GM18502 (cell line): ENCODE measurements at regions not wholly inside any gene's neighbourhood (a gene's known extent, or its start where the extent isn't known, plus 50 kb on each side); places are given as distances from the start of the nearest gene placed in this dataset.

ENCODE experiments used
- ATAC-seq: cut with Tn5 transposase; IDR thresholded peaks from one replicate; pipeline ENCODE4 v1.9.1; 2021; ENCODE audit warnings: mild to moderate bottlenecking; ENCODE audit not compliant: unreplicated experiment, poor library complexity

DNA sequence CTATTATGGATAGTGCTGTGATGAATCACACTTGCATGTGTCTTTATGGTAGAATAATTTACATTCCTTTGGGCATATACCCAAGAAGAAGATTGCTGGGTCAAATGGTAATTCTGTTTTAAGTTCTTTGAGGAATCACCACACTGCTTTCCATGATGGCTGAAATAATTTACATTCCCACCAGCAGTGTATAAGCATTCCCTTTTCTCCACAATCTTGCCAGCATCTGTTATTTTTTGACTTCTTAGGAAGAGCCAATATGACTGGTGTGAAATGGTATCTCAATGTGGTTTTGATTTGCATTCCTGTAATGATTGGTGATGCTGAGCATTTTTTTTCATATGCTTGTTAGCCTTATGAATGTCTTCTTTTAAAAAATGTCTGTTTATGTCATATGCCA is 1120.2 kb downstream of the ARAP2 start:
- no peak for ATAC-seq

DNA sequence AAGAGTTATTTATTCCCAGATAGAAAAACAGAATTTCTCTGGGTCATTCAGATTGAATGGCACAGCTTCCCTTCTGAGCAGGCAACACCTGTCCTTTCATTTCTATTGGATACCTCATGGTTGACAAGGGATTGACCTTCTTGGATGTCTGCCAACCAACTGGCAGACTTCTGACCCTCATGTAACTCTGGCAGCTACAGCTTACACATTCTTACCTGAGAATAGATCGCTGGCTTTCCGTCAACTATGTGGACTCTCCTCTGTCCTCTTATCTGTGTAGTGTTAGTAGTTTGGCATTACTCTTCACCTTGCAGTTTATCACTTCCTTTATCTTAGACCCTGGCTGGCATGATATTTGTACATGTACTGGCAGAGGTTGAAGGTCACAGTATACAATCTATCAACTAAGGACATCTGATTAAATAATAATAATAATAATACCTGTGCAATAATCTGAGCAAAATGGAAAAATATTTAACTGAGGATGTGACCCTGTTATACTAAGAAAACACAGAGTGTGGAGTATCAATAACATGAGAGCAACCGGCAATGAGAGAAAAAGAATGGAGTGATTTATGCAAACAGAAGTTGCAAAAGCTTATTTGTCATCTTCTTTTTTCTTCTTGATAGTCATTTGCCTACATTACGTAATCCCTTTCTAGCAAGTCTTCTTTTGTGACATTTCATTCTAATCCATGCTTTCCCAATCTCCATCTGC is 1118.2 kb downstream of the ARAP2 start:
- ATAC-seq = no peak

GRCh38 chr4:35138449-35138848 is 1105.9 kb downstream of the ARAP2 start:
- ATAC-seq = no peak

- no peak for ATAC-seq
These were observed 1096.6 kb downstream of the ARAP2 start for GRCh38 chr4:35147761-35148160.

DNA sequence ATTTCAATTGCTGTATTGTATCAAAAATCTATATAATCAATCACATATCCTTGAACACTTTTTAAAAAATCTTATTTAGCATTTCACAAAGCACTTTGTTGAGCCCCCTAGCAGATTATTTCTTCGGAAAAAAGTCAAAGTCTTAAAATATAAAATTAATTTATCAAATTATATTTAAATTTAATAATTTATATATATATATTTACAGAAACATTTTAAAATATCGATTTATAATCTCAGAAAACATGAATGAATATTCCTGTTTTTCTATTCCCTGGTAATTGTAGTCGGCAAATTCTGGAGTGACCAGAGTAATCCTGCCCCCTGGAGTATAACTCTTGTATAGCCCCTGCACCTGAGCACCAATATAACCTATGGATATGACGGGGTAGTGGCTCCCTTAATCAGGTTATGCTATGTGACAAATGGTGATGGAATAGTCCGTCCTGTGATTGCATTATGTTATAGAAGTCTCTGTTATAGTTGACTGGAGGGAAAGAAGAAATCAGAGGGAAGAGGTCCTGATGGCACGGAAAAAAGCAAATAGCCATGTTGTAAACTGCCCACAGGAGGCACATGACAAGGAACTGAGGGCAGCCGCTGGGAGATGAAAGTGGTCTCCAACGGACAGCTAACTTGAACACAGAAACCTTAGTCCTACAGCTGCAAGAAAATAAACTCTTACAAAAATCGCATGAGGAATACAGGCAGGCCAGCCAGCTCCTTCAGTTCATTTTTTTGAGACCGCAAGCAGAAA is 1092.3 kb downstream of the ARAP2 start:
- no peak for ATAC-seq

GRCh38 chr4:35163168-35163567 is 1081.1 kb downstream of the ARAP2 start:
- ATAC-seq = no peak

GRCh38 chr4:35164063-35164462 is 1080.3 kb downstream of the ARAP2 start:
- ATAC-seq = no peak

DNA sequence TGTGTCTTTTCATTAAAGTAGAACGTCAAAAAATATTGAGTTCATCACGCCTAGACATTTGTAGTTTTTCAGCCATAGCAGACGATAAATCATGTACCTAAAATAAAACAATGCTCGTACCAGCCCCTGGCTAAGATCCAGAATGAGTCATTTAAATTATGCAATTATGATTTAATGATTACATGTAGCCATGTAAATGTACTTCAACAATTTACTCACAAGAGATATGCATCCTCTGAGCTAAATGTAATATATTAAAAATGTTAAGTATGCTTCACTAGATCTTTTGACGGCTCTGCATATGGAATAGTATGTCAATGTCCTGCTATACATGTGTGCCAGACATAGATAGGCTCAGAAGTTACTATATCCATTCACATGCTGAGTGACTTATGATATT is 1077.8 kb downstream of the ARAP2 start:
- no peak for ATAC-seq

DNA sequence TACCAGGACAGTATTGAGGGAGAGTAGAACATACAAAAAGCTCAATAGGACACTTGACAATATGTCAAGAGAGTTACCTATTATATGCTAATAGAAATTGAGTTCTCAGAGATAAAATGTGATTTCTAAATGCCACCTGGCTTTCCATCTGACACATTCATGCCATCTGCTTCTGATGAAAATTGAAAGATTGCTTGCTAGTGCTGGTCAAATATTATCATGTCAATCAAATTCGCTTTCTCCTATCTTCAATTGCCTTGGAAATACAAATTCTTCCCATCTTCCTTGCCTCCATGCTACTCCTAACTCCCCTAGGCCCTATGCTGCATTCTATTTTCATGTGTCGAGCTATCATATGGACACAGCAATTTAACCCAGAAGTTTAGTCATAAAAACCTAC is 1076.9 kb downstream of the ARAP2 start:
- ATAC-seq = no peak

DNA sequence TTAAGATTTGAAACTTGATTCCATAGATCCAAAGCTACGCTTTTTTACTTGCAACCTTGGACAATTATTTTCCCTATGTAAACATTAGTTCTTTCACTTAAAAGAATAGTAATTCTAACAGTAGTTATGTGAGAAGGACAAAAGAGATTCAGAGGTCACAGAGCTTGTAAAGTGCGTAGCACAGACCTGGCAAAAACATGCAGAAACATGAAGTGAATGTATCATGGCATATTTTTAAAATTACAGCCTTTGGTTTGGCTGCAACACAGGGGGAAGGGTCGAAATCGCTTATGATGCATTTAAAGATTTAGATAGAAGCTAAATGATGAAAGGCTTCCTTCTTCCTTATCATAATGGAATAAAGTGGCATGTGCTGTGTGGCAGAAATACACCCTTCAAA is 1068.8 kb downstream of the ARAP2 start:
- ATAC-seq = no peak

DNA sequence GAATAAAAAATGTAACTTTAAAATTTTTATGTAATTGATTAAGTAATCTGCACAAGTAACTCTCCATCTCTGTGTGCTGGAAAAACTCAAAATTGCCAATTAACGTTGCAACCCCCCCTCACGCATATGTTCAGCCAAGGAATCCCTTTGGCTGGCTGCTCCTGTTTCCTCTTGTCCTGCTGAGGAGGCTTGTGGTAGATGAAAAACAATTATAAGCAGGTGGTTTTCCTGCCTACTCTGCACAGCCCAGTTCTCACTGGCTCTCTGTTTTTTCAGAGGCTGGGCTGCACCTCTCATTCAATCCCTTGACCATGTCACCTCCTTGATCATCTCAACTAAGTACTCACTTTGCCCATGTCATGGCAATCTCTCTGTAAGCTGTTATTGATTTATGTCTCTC is 1068.4 kb downstream of the ARAP2 start:
- ATAC-seq = no peak

- ATAC-seq = no peak
These were observed 1061.9 kb downstream of the ARAP2 start for GRCh38 chr4:35182451-35182850.

GRCh38 chr4:35189988-35190613 is 1054.2 kb downstream of the ARAP2 start:
- ATAC-seq = no peak

GRCh38 chr4:35201403-35201802 is 1042.9 kb downstream of the ARAP2 start:
- ATAC-seq = no peak

DNA sequence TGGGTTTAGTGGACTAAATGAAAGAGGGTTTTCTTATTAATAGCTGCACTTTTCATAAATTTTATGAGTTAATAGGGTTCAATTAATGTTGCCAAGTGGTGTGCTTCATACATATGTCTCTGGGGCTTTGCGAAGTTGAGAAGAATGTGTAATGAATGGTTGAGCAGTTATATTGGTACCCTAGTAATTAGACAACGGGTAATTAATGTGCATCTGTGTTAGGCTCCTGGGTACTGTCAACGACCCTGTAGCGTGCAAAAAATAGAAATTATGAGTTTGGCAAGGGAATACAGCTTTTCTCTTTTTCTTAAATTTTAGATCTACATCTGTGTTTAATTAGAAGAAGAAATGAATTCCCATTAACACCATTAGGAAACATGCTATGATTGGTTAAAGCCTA is 1027.7 kb downstream of the ARAP2 start:
- ATAC-seq = no peak

DNA sequence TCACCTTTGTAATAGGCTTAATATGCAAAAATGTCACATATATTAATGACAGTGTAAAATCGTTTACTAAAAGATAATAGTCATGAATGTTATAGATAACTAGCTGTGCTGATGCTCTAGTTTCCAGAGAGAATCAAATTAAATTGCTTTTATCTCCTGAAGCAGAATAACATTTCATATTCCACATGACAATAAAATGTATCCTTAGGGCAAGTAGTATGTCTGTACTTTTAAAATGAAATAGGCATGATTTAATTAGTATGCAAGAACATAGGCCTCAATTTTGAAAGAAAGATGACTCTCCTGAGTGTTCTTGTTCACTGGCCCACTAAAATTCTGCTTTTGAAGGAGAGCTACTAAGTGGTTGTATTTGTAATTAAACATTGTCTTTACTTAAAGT is 1027.0 kb downstream of the ARAP2 start:
- ATAC-seq = no peak

DNA sequence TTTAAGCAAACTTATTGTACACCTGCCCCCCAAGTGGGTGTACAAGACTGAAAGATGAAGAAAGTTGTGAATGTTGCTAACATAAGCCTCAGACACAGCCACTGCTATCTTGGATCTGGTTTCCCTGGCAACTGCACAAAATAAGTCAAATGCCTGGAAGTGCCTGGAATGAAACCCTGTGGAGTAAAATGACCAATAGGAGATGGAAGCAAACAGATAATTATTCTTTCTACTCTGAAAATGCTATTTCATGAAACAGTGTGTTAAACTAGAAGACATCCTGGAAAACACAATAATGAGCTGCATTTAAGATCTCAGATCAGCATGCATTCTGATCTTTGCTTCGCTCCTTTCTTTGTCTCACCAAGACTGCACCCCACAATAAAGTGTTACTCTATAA is 1016.0 kb downstream of the ARAP2 start:
- ATAC-seq = no peak

- no peak for ATAC-seq
These were observed 1015.3 kb downstream of the ARAP2 start for GRCh38 chr4:35229021-35229420.

- no peak for ATAC-seq
These were observed 1006.4 kb downstream of the ARAP2 start for GRCh38 chr4:35237924-35238323.

GRCh38 chr4:35238793-35239192 is 1005.5 kb downstream of the ARAP2 start:
- no peak for ATAC-seq

DNA sequence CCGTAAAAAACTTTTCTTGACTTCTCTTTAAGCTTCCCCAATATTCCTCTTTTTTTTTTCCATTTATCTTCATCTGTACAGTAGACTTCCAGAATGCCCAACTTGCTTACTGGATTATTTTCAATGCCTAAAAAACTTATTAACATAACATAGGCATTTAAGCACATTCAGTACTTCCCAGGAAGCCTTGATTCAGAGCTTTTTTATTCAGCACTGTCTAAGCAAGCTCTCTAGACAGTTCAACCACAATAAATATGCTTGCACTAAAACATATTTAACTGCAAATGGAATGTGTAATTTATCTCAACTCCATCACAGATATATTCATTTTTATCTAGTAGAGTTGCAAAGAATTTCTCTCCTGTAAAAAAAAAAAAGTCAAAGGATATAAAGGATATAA is 997.8 kb downstream of the ARAP2 start:
- no peak for ATAC-seq

- no peak for ATAC-seq
These were observed 997.3 kb downstream of the ARAP2 start for GRCh38 chr4:35247047-35247446.
